GM20431 (cell line): ENCODE measurements at regions not wholly inside any gene's neighbourhood (a gene's known extent, or its start where the extent isn't known, plus 50 kb on each side); places are given as distances from the start of the nearest gene placed in this dataset.

Experiments used
- in situ Hi-C: fragments of 300-500 bp; cut with MseI, MboI; formaldehyde crosslinking; loops from one replicate; pipeline ENCODE4 v1.15.0; 2020; ENCODE audit warnings: low sequenced_read_pairs; ENCODE audit not compliant: unreplicated experiment

DNA sequence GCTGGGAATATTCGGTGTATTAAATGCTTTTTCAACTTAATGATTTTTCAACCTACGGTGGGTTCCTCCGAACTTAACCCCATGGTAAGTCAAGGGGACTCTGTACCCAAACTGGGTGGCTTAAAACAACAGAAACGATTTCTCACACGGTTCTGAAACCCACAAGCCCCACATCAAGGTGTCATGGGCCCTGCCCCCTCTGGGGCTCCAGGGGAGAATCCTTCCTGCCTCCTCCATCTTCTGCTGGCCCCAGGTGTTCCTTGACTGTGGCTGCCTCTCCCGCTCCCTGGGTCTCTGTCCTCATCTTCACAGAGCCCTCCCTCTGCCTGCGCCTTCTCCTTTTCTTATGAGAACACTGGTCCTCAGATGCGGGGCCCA, 301.3 kb upstream of the SALL3 start:
- in situ Hi-C loops: no loop called here

DNA sequence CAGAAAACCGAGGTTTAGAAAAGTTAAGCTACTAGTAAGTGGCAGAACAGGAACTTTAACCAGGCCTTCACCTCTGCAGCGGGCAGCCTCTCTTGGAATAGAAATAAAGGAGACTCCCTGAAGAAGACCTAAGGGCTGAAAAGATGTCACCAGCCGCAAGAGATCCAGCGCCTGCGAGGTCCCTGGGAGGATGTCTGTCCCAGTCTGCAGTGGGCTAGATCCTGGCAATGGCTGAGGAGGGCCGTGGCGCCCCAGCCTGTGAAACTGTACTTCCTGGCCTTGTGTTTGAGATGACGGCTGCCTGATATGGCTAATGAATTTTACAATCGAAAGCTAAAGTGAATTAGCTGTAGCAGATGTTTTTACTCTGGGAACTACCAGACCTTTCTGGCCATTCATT, 300.6 kb upstream of the SALL3 start:
- in situ Hi-C loops: no loop called here

DNA sequence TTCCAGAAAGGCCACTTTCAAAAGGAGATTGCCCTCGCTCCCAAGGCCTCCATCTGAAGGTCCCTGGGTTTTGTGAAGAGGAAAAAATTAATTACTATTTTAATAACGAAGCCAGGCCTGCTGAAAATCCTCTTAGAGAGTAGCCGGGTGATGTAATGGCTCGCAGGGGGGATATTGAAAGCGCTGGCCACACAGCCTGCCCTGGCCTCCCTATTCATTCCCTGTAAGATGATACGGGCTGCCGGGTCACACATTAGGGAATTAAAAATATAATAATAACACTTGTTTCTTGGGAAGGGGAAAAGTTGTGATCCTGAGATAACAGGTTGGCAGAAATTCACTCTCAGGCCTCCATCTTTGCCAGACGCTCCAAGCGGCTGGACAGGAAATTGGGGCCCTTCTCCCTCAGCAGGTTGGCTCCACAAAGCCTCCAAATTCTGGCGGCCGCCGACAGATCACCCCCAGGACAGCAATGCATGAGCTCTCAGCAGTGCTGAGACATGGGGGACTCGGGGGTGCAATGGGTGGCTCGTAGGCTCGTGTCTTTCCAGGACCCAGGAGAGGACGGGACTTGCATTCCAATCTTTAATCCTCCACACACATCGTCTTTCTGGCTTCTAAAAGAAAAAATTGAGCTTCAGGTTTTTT, 299.9 kb upstream of the SALL3 start:
- in situ Hi-C loops: no loop called here

DNA sequence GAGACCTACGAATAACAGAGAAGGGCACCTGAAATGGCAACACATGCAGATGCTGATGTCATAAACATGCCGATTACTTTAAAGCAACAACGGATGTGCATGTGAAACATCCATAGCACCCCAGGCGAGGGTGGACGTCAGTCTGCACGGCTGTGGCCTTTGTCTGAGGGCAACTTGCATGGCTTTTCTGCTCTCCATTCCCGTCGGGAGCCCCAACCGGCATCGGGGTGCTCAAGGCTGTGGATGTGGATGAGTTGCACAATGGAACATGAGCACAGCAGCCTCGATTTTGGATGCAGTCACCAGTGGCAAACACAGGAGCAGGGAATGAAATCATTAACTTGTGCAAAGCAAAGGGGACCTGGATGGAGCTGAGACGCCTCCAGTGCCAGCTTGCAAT, 298.2 kb upstream of the SALL3 start:
- in situ Hi-C loops: no loop called here

DNA sequence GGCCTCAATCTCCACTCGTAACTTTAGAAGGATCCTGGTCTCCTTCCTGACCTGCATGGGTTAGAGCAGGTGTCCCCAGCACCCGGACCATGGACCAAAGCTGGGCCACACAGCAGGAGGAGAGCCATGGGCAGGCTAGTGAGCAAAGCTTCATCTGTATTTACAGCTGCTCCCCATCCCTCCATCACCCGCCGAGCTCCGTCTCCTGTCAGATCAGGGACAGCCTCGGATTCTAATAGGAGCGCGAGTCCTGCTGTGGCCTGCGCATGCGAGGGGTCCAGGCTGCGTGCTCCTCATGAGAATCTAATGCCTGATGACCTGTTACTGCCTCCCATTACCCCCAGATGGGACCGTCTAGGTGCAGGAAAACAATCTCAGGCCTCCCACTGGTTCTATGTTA, 297.7 kb upstream of the SALL3 start:
- in situ Hi-C loops: no loop called here

DNA sequence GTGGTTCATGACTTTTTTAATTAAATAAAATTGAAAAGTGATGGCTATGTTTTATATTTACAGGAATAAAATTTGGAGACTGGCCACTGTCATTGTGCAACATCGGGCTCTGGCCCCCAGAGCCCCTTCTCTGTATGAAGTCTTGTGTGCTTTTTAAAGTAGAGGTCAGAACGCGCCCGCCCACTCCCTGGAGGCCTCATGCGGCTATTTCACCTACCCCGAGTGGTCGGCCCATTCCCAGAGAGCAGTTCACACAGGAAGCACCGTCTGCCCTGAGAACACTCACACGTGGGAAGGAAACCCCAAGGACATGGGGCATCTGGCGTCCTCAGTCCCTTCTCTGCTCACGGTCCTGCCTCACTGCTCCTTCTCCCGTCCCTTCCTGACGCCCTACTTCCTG, 296.9 kb upstream of the SALL3 start:
- in situ Hi-C loops: no loop called here

DNA sequence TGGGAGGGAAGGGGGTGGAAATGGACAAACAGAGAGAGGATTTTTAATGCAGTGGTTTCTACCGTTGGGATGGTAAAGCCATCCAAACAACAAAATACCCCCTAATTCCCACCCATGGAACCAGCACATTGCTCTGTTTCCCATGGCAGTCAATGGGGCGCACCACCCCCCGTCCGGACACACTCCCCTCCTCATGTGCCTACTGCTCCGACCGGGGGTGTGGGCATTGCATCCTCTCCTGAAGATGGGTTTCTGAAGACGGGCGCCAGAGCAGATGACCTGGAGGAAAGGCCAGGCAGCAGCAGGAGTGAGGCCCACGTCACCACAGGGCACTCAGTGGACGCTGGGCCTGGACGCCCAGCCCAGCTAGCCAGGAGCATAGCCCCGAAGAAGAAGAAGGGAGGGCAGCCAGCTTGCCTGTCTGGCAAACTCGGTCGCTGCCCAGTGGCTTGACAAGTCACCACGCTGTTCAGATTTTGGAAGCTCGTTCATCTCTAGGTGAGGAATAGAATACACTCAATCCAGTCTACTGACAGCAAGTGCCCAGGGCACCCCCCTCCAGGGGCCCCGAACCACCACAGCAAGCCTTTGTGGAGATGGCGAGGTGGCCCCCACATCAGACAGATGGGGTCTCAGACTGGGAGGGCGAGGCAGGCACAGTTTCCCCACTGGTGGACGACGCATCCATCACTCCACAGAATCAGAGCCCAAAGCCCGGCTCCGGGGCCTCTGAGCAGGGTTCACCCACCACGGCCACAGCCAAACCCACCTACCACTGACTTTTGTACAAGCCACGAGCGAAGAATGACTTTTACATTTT, 296.2 kb upstream of the SALL3 start:
- in situ Hi-C loops: no loop called here

DNA sequence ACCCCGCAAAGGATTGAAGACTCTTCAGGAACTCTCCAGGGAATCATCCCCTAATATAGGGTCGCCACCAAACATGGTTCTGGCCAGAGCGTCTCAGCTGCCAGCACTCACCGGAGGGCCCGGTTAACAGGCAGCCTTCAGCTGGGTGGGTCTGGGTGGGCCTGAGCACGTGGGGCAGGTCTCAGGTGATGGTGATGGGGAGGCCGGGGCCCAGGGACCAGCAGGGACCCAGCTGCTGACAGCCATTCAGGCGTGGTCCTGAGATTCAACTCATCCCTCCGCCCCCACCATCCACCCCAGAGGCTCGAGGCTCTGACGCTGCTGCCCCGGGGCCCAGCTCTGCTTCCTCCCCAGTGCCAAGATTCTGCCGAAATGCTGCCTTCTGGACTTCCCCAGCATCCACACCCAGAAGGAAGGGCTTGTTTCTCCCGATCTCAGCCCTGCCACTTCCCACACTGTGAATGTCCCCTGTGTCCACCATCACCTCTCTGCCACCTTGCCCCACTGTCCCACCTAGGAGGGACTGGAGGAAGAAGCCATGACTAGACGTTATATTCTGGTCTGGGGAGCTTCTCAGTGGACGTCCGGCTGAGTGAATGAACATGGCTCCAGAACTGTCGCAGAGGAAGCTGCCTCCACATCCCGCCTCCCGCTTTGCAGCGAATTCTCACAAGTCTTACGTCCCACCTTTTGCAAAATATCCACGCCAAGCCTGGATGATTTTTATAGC, 294.2 kb upstream of the SALL3 start:
- in situ Hi-C loops: no loop called here

DNA sequence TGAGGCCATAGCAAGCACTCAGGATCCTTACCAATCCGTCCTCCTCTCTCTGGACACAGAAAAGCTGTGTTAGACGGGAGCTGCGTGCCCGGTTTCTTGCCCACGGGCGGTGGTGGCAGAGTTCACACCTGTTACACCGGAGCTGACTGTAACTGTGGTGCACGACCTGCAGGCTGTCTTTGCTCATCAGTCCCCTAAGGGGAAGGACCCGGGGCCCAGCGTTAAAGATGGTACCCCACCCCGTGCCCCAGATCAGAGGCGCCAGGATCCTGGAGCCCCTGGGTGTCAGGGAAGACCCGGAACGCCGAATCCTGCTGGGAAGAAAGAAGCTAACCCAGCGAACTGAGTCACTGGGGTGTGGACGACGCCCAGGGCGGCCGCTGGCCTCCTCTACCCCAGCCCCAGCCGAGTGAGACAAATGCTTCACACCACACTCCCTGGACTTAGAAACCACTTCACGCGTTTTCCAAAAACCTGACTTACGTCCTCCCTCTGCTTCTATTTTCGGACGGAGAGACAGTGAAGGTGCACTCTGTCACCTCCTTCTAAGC, 293.6 kb upstream of the SALL3 start:
- in situ Hi-C loops: no loop called here

DNA sequence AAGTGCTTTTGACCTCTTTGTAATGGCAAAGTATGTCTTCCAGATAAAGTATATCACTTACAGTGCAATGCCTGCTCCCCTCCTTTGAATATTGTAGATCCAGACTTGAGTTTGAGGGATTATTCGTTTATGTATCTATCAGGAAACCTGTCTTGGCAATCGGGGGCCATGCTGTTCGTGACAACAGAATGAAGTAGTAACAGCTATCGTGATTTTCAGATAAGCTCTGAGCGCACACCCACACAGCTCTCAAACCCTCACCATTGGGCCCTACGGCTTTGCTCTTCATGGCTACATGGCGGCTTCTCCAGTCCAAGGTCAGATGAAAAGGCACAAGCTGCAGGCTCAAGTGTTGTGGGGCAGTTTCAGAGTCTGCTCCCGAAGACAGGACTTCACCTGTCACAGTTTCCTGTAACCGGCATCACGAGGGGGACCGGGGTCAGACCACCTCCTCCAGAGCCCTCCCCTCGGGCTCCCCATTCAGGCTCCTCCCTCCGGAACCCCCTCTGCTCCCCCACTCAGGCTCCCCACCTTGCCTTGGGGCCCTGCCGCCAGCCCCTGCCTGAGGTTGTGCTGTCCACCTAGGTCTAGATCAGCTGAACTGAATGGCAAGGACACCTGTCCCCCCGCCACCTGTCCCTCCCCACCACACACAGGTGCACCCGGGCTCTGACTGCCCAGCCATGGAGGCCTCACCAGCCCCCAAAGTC, 292.5 kb upstream of the SALL3 start:
- in situ Hi-C loops: no loop called here

DNA sequence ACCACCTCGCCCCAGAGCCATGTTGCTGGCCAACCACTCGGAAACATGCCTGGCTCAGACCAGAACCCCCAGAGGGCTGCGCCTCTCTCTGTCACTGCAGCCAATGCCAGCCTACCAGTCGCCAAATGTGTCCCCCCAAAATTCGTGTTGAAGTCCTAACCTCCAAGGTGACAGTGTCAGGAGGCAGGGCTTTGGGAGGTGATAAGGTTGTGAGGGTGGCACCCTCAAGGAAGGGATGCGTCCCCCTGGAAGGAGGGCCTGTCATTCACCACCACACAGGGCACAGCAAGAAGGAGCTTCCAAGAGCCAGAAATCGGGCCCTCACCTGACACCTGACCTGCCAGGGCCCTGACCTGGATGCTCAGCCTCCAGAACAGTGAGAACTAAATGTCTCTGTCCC, 291.9 kb upstream of the SALL3 start:
- in situ Hi-C loops: no loop called here

DNA sequence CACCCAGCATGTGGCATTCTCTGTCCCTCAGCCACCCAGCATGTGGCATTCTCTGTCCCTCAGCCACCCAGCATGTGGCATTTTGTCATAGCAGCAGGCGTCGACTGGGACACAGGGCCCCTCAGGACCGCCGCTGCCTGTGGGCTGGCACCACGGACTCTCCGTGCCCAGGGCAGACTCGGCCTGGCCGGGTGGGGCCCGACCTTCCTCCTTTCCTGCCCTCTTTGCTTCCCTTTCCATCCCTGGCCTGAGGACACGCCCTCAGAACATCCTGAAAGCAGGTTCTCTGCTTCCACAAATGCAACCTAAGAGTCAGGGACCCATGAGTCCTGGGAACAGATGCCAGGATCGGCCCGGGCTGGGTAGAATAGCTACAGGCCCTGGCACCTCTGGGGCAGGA, 291.4 kb upstream of the SALL3 start:
- in situ Hi-C loops: no loop called here

DNA sequence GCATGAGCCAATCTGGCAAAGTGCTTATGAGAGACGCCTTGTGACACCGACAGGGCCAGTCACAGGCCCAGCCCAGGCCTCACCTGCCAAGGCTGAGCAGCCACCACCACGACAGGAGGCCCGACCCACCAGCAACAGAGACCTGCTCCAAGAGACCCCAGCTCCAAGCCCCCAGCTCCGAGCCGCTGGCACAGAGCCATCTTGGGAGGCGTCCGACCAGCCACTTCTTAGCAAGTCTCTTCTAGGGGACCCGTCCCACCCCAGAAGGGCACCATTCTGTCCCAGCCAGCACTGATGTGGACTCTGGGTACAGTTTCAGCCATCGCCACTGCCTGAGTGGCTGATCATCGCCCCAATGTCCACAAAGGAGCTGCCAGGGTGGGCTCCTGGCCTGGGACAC, 290.7 kb upstream of the SALL3 start:
- in situ Hi-C loops: no loop called here

DNA sequence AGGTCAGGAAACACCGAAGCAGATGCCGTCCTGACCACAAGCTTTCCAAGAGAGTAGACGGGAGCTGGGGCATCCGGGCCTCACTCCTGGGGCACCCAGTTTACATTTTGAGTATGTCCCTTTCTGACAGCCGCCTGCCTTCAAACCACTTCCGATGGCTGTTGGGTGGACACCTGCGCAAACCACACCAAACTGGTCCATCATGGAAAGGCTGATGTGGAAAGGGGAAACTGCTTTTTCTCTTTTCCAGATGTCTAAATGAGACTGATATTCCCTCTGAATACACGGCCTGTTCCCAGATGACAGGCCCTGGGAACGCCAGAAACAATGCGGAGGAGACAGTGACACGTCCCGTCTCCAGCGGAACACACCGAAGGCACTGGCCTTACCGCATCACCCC, 290.0 kb upstream of the SALL3 start:
- in situ Hi-C loops: no loop called here

DNA sequence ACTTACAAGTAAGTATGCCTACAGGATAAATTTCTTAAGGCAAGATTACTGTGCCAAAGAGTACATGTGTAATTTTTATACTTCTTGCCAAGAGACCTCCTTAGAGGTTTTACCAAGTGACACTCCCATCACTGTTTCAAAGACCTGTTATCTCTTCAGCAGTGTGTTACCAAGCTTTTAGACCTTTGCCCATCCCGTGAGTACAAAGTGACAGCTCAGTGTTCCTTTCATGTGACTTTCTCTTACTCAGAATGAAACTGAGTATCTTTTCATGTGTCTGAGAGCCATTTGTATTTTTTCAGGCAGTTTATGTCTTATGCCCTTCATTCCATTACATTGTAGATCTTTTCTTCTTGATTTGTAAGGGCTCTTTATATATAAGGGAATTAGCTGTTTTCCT, 287.5 kb upstream of the SALL3 start:
- in situ Hi-C loops: no loop called here

DNA sequence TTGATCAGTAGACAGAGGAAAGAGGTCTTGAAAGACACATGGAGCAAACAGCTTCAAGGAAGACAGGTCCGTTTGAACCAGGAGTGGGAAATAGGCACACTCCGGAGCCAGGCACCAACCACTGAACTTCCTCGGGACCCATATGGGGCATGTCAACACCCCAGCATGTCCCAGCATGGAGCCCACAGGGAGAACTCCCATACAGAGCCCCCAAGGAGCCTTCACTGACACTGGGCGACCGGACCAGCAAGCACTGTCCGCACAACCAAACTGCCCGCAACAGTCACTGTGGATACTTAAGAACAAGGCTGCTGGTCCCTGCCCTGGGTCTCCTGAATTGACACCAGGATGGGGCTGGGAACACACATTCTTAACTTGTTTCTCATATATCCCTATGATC, 286.2 kb upstream of the SALL3 start:
- in situ Hi-C loops: no loop called here

DNA sequence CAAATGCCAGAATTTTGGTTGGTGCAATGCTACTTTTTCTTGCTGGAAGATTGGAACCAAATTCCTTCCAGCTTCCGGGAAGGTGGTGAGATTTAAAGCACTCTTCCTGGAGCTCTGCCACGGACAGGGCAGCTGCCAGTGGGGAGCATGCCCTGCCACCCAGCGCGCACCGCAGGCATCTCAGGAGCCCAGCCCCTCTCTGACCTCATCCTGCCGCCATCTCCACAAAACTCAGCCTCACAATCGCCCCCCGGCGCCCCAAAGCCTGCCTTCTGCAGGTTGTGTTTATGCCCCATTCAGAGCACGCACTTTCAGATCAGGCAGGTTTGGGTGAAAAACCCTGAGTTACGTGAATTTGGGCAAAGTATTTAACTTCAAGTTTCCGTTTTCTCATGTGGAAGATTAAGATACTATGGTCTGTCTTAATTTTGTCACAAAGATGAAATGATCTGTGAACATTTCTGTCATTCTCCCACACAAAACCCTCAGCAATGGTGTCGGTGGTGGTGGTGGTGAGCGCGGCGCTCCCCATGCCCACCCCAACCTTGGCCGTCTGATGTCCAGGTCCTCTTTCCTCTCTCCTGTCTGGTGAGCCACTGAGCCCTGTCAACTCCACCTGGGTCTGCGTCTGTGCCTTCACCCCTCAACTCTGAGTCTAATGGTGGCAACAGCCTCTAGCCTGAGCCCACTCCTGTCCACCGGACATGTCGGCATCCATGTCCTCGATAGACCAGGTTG, 282.8 kb upstream of the SALL3 start:
- in situ Hi-C loops: no loop called here

DNA sequence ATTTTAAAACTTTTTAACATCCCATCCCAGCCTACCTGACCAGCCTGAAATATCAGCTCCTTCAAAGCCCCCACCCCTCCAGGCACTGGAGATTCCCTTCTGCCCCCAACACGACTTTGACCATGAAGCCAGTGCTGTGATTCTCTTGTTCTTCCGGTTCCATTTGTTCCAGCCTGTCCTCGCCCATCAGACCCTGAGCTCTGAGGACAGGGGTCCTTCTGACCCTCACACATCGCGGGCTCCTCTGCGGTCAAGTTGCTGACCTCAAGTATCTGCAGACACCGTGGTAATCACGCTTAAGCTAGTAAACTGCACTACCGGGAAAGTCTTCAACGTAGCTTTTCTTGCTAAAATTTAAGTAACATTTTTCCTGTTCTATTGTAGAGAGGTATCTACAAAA, 282.2 kb upstream of the SALL3 start:
- in situ Hi-C loops: no loop called here

DNA sequence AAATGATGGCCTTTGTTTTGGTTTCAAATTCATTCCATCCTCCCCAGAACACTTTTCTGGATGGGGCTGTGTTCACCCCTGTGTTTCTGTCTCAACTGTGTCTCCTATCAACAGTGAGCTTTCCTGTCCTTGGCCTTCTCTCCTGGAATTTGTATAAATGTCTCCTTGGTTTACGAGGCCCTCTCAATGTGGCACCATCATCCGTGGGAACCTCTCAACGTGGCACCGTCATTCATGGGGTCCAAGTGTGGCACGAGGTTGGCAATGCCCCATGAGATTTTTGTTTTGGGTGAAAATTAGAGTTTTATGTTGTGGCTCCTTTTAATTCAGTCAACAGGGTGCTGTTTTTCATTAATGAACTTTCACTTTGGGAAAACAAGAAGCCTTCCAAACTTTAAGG, 280.7 kb upstream of the SALL3 start:
- in situ Hi-C loops: no loop called here

DNA sequence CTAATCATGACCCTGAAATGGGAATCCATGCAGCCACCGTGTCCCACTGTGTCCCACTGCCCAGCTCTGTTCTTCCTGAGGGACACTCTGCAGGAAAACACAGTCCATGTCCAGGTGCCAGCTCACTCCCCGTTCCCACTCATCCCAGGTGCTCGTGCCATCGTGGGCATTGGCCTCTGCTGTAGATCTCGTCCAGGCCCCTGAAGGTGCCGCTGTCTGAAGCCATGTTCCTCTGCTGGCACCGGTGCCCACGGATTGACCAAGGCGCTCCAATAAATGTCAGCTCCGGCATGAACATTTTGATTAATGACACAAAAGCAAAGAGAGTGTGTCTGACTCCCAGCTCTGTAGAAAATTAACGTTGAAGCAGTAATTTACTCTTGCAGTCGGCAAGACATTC, 280.1 kb upstream of the SALL3 start:
- in situ Hi-C loops: no loop called here
